Mesenteric fat pad (tissue), 1 donor: ENCODE measurements at regions not wholly inside any gene's neighbourhood (a gene's known extent, or its start where the extent isn't known, plus 50 kb on each side); places are given as distances from the start of the nearest gene placed in this dataset.
A peak's percentile ranks its signal among the peaks of the same experiment; 100 is the strongest.
"Not testable (repeated sequence)": the region's sequence is repeated elsewhere in the genome, so short reads cannot be mapped to it uniquely, and the experiment has no call there.

Experiments
- DNase-seq: peaks from one replicate; pipeline ENCODE4 v3.0.0-alpha.2; 2020; ENCODE audit warnings: low spot score
- donor health status: DM: yes; HTN: yes; CAD: no.

GRCh38 chr4:66307641-66308438 lies 637.6 kb upstream of the EPHA5 start:
- DNase-seq: no peak

GRCh38 chr4:66300336-66300934 lies 630.1 kb upstream of the EPHA5 start:
- DNase-seq: no peak

- no peak for DNase-seq
Measured at GRCh38 chr4:66298569-66298968, 628.3 kb upstream of the EPHA5 start.

DNA sequence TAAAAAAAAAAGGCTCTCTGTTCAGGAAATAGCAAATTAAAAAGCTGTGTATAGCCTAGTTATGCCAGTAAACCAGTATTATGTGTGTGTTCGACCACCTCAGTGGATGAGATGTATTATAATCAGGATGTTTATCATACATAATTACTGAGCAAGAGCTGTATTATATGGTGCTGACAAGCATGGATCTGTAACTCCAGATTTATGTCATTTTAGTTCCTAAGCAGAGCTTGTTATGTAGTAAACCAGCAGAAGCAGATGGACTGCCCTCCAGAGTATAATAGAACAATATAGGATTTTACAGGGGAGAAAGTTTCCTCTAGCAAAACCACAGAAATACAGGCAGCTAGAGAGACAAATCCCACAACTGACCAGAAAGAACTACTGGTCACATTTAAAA lies 627.4 kb upstream of the EPHA5 start:
- DNase-seq: no peak

GRCh38 chr4:66294638-66295037 lies 624.3 kb upstream of the EPHA5 start:
- no peak for DNase-seq

DNA sequence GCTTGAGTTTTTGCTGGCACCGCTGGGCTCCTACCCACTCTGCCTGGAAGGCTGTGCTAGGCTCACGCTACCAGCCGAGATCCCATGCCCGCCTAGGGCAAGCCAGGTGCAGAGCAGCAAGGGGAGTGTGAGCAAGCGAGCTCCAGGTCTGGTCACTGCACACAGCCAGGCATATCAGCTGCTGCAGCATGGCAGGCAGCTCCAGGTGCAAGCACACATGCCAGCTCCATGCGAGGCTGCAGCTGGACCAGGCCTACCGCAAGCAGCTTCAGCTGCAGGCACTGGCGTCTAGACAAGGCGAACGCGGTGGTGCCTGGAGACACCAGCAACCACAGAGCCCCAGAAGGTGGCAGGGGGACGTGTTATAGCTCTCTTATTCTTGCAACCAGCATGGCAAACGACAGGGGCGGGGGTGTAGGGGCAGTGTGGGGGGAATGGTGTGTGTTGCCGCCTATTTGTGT lies 614.7 kb upstream of the EPHA5 start:
- DNase-seq: peak; percentile 86

GRCh38 chr4:66279084-66279483 lies 608.8 kb upstream of the EPHA5 start:
- DNase-seq: no peak

DNA sequence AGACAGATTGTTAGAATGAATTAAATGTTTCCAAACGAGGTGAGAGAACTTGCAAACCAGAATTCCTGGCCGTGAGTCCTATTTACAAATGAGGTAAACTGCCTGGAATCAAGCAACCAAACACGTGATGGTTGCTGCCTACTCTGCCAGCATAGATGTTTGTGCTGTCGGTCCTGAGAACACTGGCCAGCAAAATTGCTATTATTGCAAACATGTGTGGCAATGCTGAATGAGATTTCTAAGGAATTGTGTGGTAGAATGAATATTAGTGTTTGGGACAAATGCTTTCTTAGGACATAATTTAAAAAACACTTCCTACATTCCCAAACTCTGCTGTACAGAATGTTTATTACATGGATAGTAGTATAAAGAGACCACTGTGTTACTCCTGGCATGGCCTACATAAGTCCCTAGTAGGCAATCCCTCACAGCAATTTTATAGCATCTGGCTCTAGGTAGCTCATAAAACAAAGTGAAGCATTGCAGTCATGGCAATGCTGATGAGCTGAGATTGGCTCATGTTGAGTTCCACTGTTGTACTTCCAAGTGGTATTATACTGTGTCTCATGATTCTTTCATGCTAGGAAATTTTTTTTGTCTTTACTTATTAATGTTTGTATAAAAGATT lies 605.2 kb upstream of the EPHA5 start:
- no peak for DNase-seq

GRCh38 chr4:66273110-66273509 lies 602.8 kb upstream of the EPHA5 start:
- no peak for DNase-seq

GRCh38 chr4:66270356-66270755 lies 600.1 kb upstream of the EPHA5 start:
- not testable (repeated sequence) for DNase-seq

DNA sequence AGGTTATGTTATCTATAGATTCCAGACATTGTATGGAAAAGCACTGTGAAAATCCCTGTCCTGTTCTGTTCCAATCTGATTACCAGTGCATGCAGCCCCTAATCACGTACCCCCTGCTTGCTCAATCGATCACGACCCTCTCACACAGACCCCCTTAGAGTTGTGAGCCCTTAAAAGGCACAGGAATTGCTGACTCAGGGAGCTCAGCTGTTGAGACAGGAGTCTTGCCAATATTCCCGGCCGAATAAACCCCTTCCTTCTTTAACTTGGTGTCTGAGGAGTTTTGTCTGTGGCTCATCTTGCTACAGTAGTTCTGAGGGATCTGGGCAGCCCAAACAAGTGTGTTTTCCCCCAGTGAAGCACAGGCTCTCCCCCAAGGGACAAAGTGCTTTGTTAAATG lies 596.3 kb upstream of the EPHA5 start:
- not testable (repeated sequence) for DNase-seq

- DNase-seq: no peak
Measured at GRCh38 chr4:66266035-66266434, 595.7 kb upstream of the EPHA5 start.

- DNase-seq: no peak
Measured at GRCh38 chr4:66252291-66252690, 582.0 kb upstream of the EPHA5 start.

DNA sequence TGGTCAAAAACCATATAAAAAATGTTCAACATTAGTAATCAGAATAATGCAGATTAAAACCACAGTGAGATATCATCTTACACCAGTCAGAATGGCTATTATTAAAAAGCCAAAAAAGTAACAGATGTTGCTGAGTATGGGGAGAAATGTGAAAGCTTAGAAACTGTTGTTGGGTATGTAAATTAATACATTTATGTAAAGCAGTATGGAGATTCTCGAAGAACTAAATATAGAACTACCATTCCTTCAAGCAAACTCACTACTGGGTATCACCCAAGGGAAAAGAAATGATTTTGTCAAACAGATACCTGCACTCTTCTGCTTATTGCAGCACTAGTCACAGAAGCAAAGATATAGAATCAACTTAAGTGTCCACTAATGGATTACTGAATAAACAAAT lies 576.4 kb upstream of the EPHA5 start:
- DNase-seq: no peak

GRCh38 chr4:66235876-66236275 lies 565.6 kb upstream of the EPHA5 start:
- no peak for DNase-seq

- DNase-seq: no peak
Measured at GRCh38 chr4:66229885-66230284, 559.6 kb upstream of the EPHA5 start.

- DNase-seq: no peak
Measured at GRCh38 chr4:66225539-66225938, 555.2 kb upstream of the EPHA5 start.

- DNase-seq: no peak
Measured at GRCh38 chr4:66223068-66223703, 552.9 kb upstream of the EPHA5 start.

DNA sequence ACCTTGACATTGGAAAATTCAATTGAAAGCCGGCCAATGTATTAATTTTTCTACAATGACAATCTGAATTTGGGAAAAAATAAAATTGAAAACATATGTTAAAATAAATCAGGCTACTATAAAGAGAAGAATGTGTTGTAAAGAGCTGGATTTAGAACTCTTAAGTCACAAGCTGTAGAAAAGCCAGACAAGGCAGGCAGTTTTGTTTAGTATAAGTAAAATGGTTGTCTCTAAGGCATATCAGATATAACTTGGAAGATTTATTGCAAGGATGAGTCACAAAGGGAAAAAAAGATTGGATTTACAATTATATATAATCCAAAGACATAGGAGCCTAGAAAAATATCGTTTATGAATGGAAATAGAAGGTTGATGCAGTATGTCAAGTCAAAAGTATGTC lies 549.1 kb upstream of the EPHA5 start:
- DNase-seq: no peak

DNA sequence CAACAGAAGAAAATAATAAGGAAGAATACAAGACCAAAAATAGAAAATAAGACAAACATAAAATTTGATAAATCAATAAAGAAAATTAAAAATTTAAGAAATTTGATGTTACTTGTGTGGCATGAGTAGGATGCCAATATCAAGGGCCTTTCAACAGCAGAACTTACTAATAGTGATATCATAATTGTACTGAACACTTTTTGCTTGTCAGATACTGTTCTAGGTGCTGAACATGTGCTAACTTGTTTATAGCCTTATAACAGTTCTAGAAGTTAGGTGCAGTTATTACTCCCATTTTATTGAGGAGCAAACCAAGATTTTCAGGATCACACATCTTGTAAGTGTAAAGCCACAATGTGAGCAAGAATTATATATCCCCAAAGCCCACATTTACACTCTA lies 546.0 kb upstream of the EPHA5 start:
- DNase-seq: no peak

DNA sequence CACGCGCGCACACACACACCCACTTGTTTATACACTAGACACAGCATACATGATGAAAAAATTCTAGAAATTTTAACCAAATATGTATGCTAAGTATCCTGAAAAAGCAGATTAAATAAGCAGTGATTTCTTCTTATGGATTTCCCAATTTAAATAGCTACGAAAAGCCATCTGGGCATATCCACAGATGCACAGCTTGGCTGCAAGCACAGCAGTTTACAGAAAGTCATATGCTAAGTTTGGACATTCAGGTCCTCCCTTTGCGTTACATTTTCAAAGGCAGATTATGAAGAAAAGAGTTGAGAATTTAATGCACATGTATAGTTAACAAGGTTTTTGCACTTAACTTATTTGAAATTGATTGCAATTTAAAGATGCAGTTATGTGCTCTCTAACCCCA lies 542.2 kb upstream of the EPHA5 start:
- no peak for DNase-seq
